ENCODE measurements at regions not wholly inside any gene's neighbourhood (a gene's known extent, or its start where the extent isn't known, plus 50 kb on each side); places are given as distances from the start of the nearest gene placed in this dataset.

DNA sequence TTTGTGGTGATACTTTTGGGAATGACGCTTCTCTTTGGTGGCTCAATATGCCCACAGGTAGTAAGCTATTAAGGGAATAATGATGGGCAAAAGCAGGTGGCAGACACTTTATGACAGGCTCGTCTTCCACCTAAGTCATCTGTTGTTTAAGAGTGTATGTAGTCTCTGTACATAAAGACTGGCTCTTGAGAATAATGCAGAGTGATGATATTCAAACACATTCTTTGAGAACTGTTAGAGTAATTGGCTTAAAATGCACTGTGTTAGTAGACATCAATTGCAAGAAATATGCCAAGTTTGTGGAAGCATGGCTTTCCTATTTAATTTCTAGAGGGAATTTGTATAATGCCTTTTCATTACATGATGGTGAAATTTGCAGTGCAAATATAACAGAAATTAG is 694.8 kb upstream of the MIS18BP1 start:
- TF ChIP-seq, protein P1, sequence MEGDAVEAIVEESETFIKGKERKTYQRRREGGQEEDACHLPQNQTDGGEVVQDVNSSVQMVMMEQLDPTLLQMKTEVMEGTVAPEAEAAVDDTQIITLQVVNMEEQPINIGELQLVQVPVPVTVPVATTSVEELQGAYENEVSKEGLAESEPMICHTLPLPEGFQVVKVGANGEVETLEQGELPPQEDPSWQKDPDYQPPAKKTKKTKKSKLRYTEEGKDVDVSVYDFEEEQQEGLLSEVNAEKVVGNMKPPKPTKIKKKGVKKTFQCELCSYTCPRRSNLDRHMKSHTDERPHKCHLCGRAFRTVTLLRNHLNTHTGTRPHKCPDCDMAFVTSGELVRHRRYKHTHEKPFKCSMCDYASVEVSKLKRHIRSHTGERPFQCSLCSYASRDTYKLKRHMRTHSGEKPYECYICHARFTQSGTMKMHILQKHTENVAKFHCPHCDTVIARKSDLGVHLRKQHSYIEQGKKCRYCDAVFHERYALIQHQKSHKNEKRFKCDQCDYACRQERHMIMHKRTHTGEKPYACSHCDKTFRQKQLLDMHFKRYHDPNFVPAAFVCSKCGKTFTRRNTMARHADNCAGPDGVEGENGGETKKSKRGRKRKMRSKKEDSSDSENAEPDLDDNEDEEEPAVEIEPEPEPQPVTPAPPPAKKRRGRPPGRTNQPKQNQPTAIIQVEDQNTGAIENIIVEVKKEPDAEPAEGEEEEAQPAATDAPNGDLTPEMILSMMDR (IDR thresholded peaks at IDR 0.05), result no peak
- TF ChIP-seq ZFX (IDR thresholded peaks at IDR 0.05; ENCODE audit: borderline replicate concordance), result no peak

Measured in 22Rv1 (cell line).